K562 (cell line): ENCODE measurements at regions not wholly inside any gene's neighbourhood (a gene's known extent, or its start where the extent isn't known, plus 50 kb on each side); places are given as distances from the start of the nearest gene placed in this dataset.

Experiments used
- ATAC-seq: fragments of 200-7000 bp; cut with Tn5 transposase; 3 replicates; pipeline ENCODE4 v1.9.1; 2020; ENCODE audit warnings: moderate library complexity
- BruUV-seq: library from RNA; stranded (reverse); fragments of 400-500 nt; replicated peaks from 2 replicates; lab custom pipeline; 2021; lab: Mats Ljungman, UMichigan
- CTCF ChIA-PET: fragments of 300-600 bp; formaldehyde crosslinking; extraction: SDS; loops from one replicate; lab custom pipeline; 2021; ENCODE audit warnings: low intra/inter-chr PET ratio; lab: Yijun Ruan, JAX
- POLR2A ChIA-PET: fragments of 300-600, 350-650 bp; sonication (Branson Sonifier 250); formaldehyde crosslinking; extraction: SDS; loops from one replicate; lab custom pipeline; 2021; ENCODE audit warnings: antibody characterized with exemption, inconsistent platforms; lab: Yijun Ruan, JAX
- DNase-seq, 4 experiments: peaks; one replicate each; pipeline versions ENCODE4 v3.0.0 to v3.0.0-alpha.2; 2011 to 2018; ENCODE audit warnings: low spot score in 3 of 4, mixed read lengths in 3 of 4; ENCODE audit errors: extremely low read depth in 1 of 4
- FAIRE-seq: peaks from 2 replicates; lab custom pipeline; 2011; peaks lifted over from hg19 to GRCh38; lab: Jason Lieb, UNC
- H2AFZ ChIP-seq: 2 replicates; pipeline ENCODE4 v1.6.0; 2011; ENCODE audit warnings: low read depth, low read length, control low read depth, inconsistent platforms
- H3K27ac ChIP-seq: fragments of 200-600 bp; 3 replicates; pipeline ENCODE4 v1.8.0; 2011; ENCODE audit warnings: low read depth, mild to moderate bottlenecking, control low read depth, inconsistent platforms, low read length, moderate library complexity, mixed read lengths; ENCODE audit errors: extremely low read depth
- H3K27me3 ChIP-seq, 2 experiments: fragments of 300-600 bp in 1 of 2; 2 replicates in 1 of 2; 3 replicates in 1 of 2; pipeline versions ENCODE4 v1.6.0 to v1.8.0; 2011; ENCODE audit warnings: inconsistent platforms in 2 of 2, low read length in 2 of 2, mild to moderate bottlenecking in 1 of 2, mixed read lengths in 1 of 2, moderate library complexity in 1 of 2; ENCODE audit not compliant: control insufficient read depth in 2 of 2, insufficient read depth in 2 of 2
- H3K36me3 ChIP-seq: fragments of 300-600 bp; 3 replicates; pipeline ENCODE4 v1.8.0; 2011; ENCODE audit warnings: mild to moderate bottlenecking, low read length, inconsistent platforms; ENCODE audit not compliant: control insufficient read depth, insufficient read depth
- H3K4me1 ChIP-seq, 2 experiments: fragments of 200-600 bp in 1 of 2; replicated peaks in 1 of 2; 2 replicates in 1 of 2; 3 replicates in 1 of 2; pipeline versions ENCODE4 v1.5.1 to v1.8.0; 2011; ENCODE audit warnings: inconsistent platforms in 2 of 2, low read length in 2 of 2, mild to moderate bottlenecking in 1 of 2, mixed read lengths in 1 of 2, moderate library complexity in 1 of 2; ENCODE audit not compliant: control insufficient read depth in 2 of 2, insufficient read depth in 2 of 2
- H3K4me2 ChIP-seq: 2 replicates; pipeline ENCODE4 v1.6.1; 2011; ENCODE audit warnings: low read length, control low read depth, inconsistent platforms, mixed read lengths; ENCODE audit not compliant: insufficient read depth
- H3K4me3 ChIP-seq: fragments of 200-600 bp; sonication (generic), shearing (Covaris generic); 2 replicates; pipeline ENCODE4 v1.5.1; 2016; ENCODE audit warnings: control low read depth, inconsistent platforms
- H3K79me2 ChIP-seq: fragments of 200-600 bp; 3 replicates; pipeline ENCODE4 v1.8.0; 2011; ENCODE audit warnings: low read length, inconsistent platforms; ENCODE audit not compliant: control insufficient read depth, insufficient read depth
- H3K9ac ChIP-seq, 2 experiments: 2 replicates each; pipeline versions ENCODE4 v1.6.0 to v1.6.1; 2011; ENCODE audit warnings: low read depth in 2 of 2, low read length in 2 of 2, control low read depth in 1 of 2, inconsistent platforms in 1 of 2, mild to moderate bottlenecking in 1 of 2, mixed read lengths in 1 of 2; ENCODE audit not compliant: insufficient read depth in 1 of 2
- H3K9me1 ChIP-seq: one replicate; pipeline ENCODE4 v1.6.0; 2011; ENCODE audit warnings: inconsistent platforms, mild to moderate bottlenecking, low read length, moderate library complexity; ENCODE audit not compliant: control insufficient read depth, insufficient read depth
- H3K9me3 ChIP-seq: replicated peaks from 2 replicates; pipeline ENCODE4 v1.5.1; 2011; ENCODE audit warnings: low read depth, low read length, inconsistent platforms; ENCODE audit not compliant: control insufficient read depth, insufficient read depth
- H4K20me1 ChIP-seq: replicated peaks from 2 replicates; pipeline ENCODE4 v1.6.1; 2011; ENCODE audit warnings: low read length, inconsistent platforms, mixed read lengths; ENCODE audit not compliant: control insufficient read depth, insufficient read depth
- HMG20B ChIP-seq: fragments of 250-450 bp; sonication (Bioruptor Pico); IDR thresholded peaks from 2 replicates; pipeline ENCODE4 v1.5.0; 2021; ENCODE audit warnings: mild to moderate bottlenecking
- MAFF ChIP-seq: IDR thresholded peaks from 2 replicates; pipeline ENCODE4 v1.6.1; 2012; ENCODE audit warnings: low read length, improper control_type of control experiment
- MAFG ChIP-seq: fragments of 450-650 bp; conservative IDR thresholded peaks from 2 replicates; pipeline ENCODE4 v1.6.1; 2016; ENCODE audit warnings: missing genetic modification characterization, missing compliant biosample characterization
- NFE2L1 ChIP-seq: fragments of 450-650 bp; IDR thresholded peaks from 2 replicates; pipeline ENCODE4 v1.6.1; 2016; ENCODE audit warnings: missing genetic modification characterization, low read depth, mild to moderate bottlenecking, missing compliant biosample characterization, moderate library complexity, borderline replicate concordance
- RBM15 ChIP-seq: fragments of 200-400 bp; formaldehyde crosslinking; IDR thresholded peaks from 2 replicates; pipeline ENCODE4 v1.6.1; 2018; ENCODE audit warnings: mild to moderate bottlenecking, low read length, moderate library complexity; ENCODE audit not compliant: insufficient read depth
- REST ChIP-seq, 2 experiments: fragments of 450-650 bp; formaldehyde crosslinking in 1 of 2; IDR thresholded peaks; 2 replicates each; pipeline versions ENCODE4 v1.4.0 to v1.6.1; 2014 to 2020; ENCODE audit warnings: mild to moderate bottlenecking in 2 of 2, borderline replicate concordance in 1 of 2, low read depth in 1 of 2
- SMAD3 ChIP-seq: fragments of 450-650 bp; formaldehyde crosslinking; conservative IDR thresholded peaks from 2 replicates; pipeline ENCODE4 v1.4.0; 2020; ENCODE audit warnings: mild to moderate bottlenecking
- ZBTB11 ChIP-seq, 3 experiments: fragments of 200-800 bp in 1 of 3; fragments of 250-450 bp in 1 of 3; fragments of 450-650 bp in 1 of 3; sonication (Bioruptor Pico) in 1 of 3; sonication (Bioruptor generic) in 1 of 3; formaldehyde crosslinking in 1 of 3; IDR thresholded peaks; 2 replicates each; pipeline versions ENCODE4 v1.6.1 to v1.8.0; 2016 to 2022; ENCODE audit warnings: mild to moderate bottlenecking in 2 of 3, missing genetic modification characterization in 2 of 3, missing compliant biosample characterization in 1 of 3, moderate library complexity in 1 of 3
- ZFP36 ChIP-seq: fragments of 150-350 bp; IDR thresholded peaks from 2 replicates; pipeline ENCODE4 v1.6.1; 2018; ENCODE audit warnings: low read length, low read depth; ENCODE audit not compliant: partially characterized antibody
- ZNF212 ChIP-seq: fragments of 450-650 bp; formaldehyde crosslinking; IDR thresholded peaks from 2 replicates; pipeline ENCODE4 v1.4.0; 2020; ENCODE audit warnings: mild to moderate bottlenecking
- ZNF316 ChIP-seq: fragments of 450-650 bp; IDR thresholded peaks from 2 replicates; pipeline ENCODE4 v1.6.1; 2016
- WGBS: fragments of 100-300 bp; shearing (Covaris generic); methylation state at CpG from one replicate; pipeline ENCODE4 v1.1.6; 2016; ENCODE audit warnings: low coverage, mixed read lengths; ENCODE audit not compliant: insufficient coverage; ENCODE audit errors: missing lambda C conversion rate; 5-methylcytosine and 5-hydroxymethylcytosine counted together
- in situ Hi-C: fragments of 300-500 bp; cut with MboI; formaldehyde crosslinking; loops from 4 replicates; pipeline ENCODE4 v1.15.0; 2018; ENCODE audit warnings: inconsistent platforms, mixed read lengths
- intact Hi-C: fragments of 100-400 bp; cut with micrococcal nuclease; formaldehyde crosslinking; loops from 2 replicates; pipeline ENCODE4 v1.14.2; 2022

GRCh38 chr20:54745780-54746179 lies 270.4 kb downstream of the DOK5 start:
- ChIA-PET POLR2A (no interaction called here), CTCF (no interaction called here)
- H3K4me3 ChIP-seq: no peak overlapping the region
- FAIRE-seq: no peak
- no peak for DNase-seq
- no peaks in the 10 kb centered on the region for H3K9me1 ChIP-seq
- ATAC-seq: no peak
- no peaks in the 10 kb centered on the region for H3K4me1 ChIP-seq
- TF ChIP-seq ZNF316 (0 out of 2 replicates have a peak, but pooled peaks have one; percentile 20), SMAD3 (no peak), NFE2L1 (tag) (peak; percentile 25; the same call in 1 of the 2 replicates), ZNF212 (CRISPR knock-in tag) (no peak), ZFP36 (no peak), HMG20B (CRISPR knock-in tag) (no peak), MAFF (0 out of 2 replicates have a peak, but pooled peaks have one; percentile 27), MAFG (tag) (peak; percentile 50), ZBTB11 (CRISPR knock-in tag; IDR thresholded peaks at IDR 0.05) (peak in 1 of 3 experiments; percentile 43; a peak in 1 of 6 replicates), RBM15 (no peak), REST (IDR thresholded peaks at IDR 0.05; ENCODE audit: borderline replicate concordance) (no peak), REST (CRISPR knock-in tag; IDR thresholded peaks at IDR 0.05; ENCODE audit: low read depth) (no peak)
- BruUV-seq: no TSS peak
- no peak overlapping the region for H3K4me2 ChIP-seq
- H3K27me3 ChIP-seq: no peaks in the 10 kb centered on the region
- no peaks in the 10 kb centered on the region for H3K79me2 ChIP-seq
- no peaks in the 10 kb centered on the region for H3K9me3 ChIP-seq
- no peak overlapping the region for H2AFZ ChIP-seq
- WGBS: 0% methylated on average over 5 of the region's 5 CpGs
- no peak overlapping the region for H3K27ac ChIP-seq
- H3K9ac ChIP-seq: no peak overlapping the region
- in situ Hi-C loops (no loop called here), intact Hi-C loops (no loop called here)
- H4K20me1 ChIP-seq: no peaks in the 10 kb centered on the region
- no peaks in the 10 kb centered on the region for H3K36me3 ChIP-seq
